Thyroid gland (tissue), 4 donors: ENCODE measurements at regions not wholly inside any gene's neighbourhood (a gene's known extent, or its start where the extent isn't known, plus 50 kb on each side); places are given as distances from the start of the nearest gene placed in this dataset.
A peak's percentile ranks its signal among the peaks of the same experiment; 100 is the strongest.

Source experiments
- DNase-seq, 2 donors: peaks; one replicate each; pipeline ENCODE4 v3.0.0-alpha.2; 2019
- H3K27ac ChIP-seq, 3 donors: fragments of 200-600 bp; sonication (generic); 1 replicate in 2 of 3; 2 replicates in 1 of 3; pipeline ENCODE4 v1.5.1; 2016 to 2019; ENCODE audit warnings: mild to moderate bottlenecking in 1 of 3, moderate library complexity in 1 of 3
- H3K27me3 ChIP-seq: fragments of 200-600 bp; sonication (generic); one replicate; pipeline ENCODE4 v1.5.1; 2019
- H3K36me3 ChIP-seq, 2 donors: fragments of 200-600 bp; sonication (generic); one replicate each; pipeline ENCODE4 v1.5.1; 2016 to 2019
- H3K4me1 ChIP-seq, 2 donors: fragments of 200-600 bp; sonication (generic); one replicate each; pipeline ENCODE4 v1.5.1; 2017 to 2019
- H3K4me3 ChIP-seq, 3 donors: fragments of 200-600 bp; sonication (generic); replicated peaks in 1 of 3; 1 replicate in 2 of 3; 2 replicates in 1 of 3; pipeline ENCODE4 v1.5.1; 2016; ENCODE audit warnings: mild to moderate bottlenecking in 1 of 3
- H3K9me3 ChIP-seq: fragments of 200-600 bp; sonication (generic); one replicate; pipeline ENCODE4 v1.5.1; 2017
- CTCF ChIP-seq, 6 experiments: fragments of 200-600 bp in 3 of 6; fragments of 450-650 bp in 3 of 6; sonication (generic) in 3 of 6; IDR thresholded peaks; one replicate each; pipeline ENCODE4 v1.5.1; 2016 to 2019; ENCODE audit warnings: antibody characterized with exemption in 6 of 6, mild to moderate bottlenecking in 2 of 6, inconsistent platforms in 1 of 6, moderate library complexity in 1 of 6
- POLR2A ChIP-seq, 2 donors: fragments of 450-650 bp; IDR thresholded peaks; one replicate each; pipeline ENCODE4 v1.6.1; 2017; ENCODE audit warnings: antibody characterized with exemption in 2 of 2, mild to moderate bottlenecking in 2 of 2, moderate library complexity in 1 of 2
- WGBS, 2 donors: methylation state at CpG; one replicate each; pipeline ENCODE4 v1.1.5; 2017; 5-methylcytosine and 5-hydroxymethylcytosine counted together
- intact Hi-C: fragments of 100-400 bp; cut with DNase I; formaldehyde crosslinking; loops from one replicate; pipeline ENCODE4 v1.15.1; 2023

GRCh38 chr6:1516742-1517520 is 92.8 kb upstream of the FOXC1 start:
- H3K9me3 ChIP-seq = no peaks in the 10 kb centered on the region
- WGBS, 2 donors = 71 to 73% methylated on average over 14 of the region's 14 CpGs
- no peaks in the 10 kb centered on the region for H3K4me1 ChIP-seq
- intact Hi-C loops = no loop called here
- H3K27ac ChIP-seq = no peak overlapping the region
- no peak for DNase-seq
- H3K4me3 ChIP-seq = no peak overlapping the region
- no peak for TF ChIP-seq CTCF (IDR thresholded peaks at IDR 0.05)
- TF ChIP-seq POLR2A (IDR thresholded peaks at IDR 0.05) = no peak
- H3K36me3 ChIP-seq = no peaks in the 10 kb centered on the region
- no peaks in the 10 kb centered on the region for H3K27me3 ChIP-seq

GRCh38 chr6:1518855-1519254 is 90.9 kb upstream of the FOXC1 start:
- Histone ChIP-seq H3K4me3 (no peak overlapping the region), H3K27me3 (no peaks in the 10 kb centered on the region), H3K27ac (no peak overlapping the region), H3K4me1 (no peaks in the 10 kb centered on the region), H3K36me3 (no peaks in the 10 kb centered on the region), H3K9me3 (no peaks in the 10 kb centered on the region)
- intact Hi-C loops = no loop called here
- 93 to 95% methylated on average over 8 of the region's 8 CpGs for WGBS, 2 donors
- DNase-seq = no peak
- TF ChIP-seq CTCF (IDR thresholded peaks at IDR 0.05) (no peak), POLR2A (IDR thresholded peaks at IDR 0.05) (no peak)

- Histone ChIP-seq H3K36me3 (no peaks in the 10 kb centered on the region), H3K4me3 (no peak overlapping the region), H3K9me3 (no peaks in the 10 kb centered on the region), H3K4me1 (no peaks in the 10 kb centered on the region), H3K27ac (no peak overlapping the region), H3K27me3 (no peaks in the 10 kb centered on the region)
- DNase-seq = no peak
- TF ChIP-seq CTCF (IDR thresholded peaks at IDR 0.05) (no peak), POLR2A (IDR thresholded peaks at IDR 0.05) (no peak)
- WGBS, 2 donors = 69 to 71% methylated on average over 4 of the region's 4 CpGs
- intact Hi-C loops = no loop called here
Observed at GRCh38 chr6:1519597-1519996, 90.1 kb upstream of the FOXC1 start.

- WGBS, 2 donors = 68 to 70% methylated on average over 6 to 7 of the region's 7 CpGs
- no peak overlapping the region for H3K4me3 ChIP-seq
- no peak overlapping the region for H3K27ac ChIP-seq
- H3K27me3 ChIP-seq = no peaks in the 10 kb centered on the region
- no peaks in the 10 kb centered on the region for H3K36me3 ChIP-seq
- H3K9me3 ChIP-seq = no peaks in the 10 kb centered on the region
- no peak for DNase-seq
- no peaks in the 10 kb centered on the region for H3K4me1 ChIP-seq
- intact Hi-C loops = no loop called here
- TF ChIP-seq POLR2A (IDR thresholded peaks at IDR 0.05) = no peak
- TF ChIP-seq CTCF (IDR thresholded peaks at IDR 0.05) = no peak
Observed at GRCh38 chr6:1522779-1523178, 86.9 kb upstream of the FOXC1 start.

- 17 to 40% methylated on average over 13 to 23 of the region's 37 CpGs for WGBS, 2 donors
- peak; percentile 58 to 72 for DNase-seq
- no peak overlapping the region for H3K27ac ChIP-seq
- H3K4me1 ChIP-seq = no peaks in the 10 kb centered on the region
- no peak for TF ChIP-seq POLR2A (IDR thresholded peaks at IDR 0.05)
- peak in 5 of 6 experiments; percentile 15 to 71 (median 61) for TF ChIP-seq CTCF (IDR thresholded peaks at IDR 0.05)
- intact Hi-C loops = no loop called here
- H3K9me3 ChIP-seq = no peaks in the 10 kb centered on the region
- no peak overlapping the region for H3K4me3 ChIP-seq
- no peaks in the 10 kb centered on the region for H3K36me3 ChIP-seq
- H3K27me3 ChIP-seq = no peaks in the 10 kb centered on the region
Observed at GRCh38 chr6:1524040-1524480, 85.7 kb upstream of the FOXC1 start.
